ENCODE measurements at regions not wholly inside any gene's neighbourhood (a gene's known extent, or its start where the extent isn't known, plus 50 kb on each side); places are given as distances from the start of the nearest gene placed in this dataset.

GRCh38 chr2:9091811-9092210 lies 88.3 kb upstream of the MBOAT2 start:
- TF ChIP-seq CTCF (IDR thresholded peaks at IDR 0.05; ENCODE audit: insufficient read depth, low read length, poor library complexity, severe bottlenecking) (no peak), EZH2phosphoT487 (conservative IDR thresholded peaks at IDR 0.05; ENCODE audit: low read length) (no peak)
